Stomach (tissue), 8 donors: ENCODE measurements at regions not wholly inside any gene's neighbourhood (a gene's known extent, or its start where the extent isn't known, plus 50 kb on each side); places are given as distances from the start of the nearest gene placed in this dataset.
"Not testable (repeated sequence)": the region's sequence is repeated elsewhere in the genome, so short reads cannot be mapped to it uniquely, and the experiment has no call there.

Experiments used
- DNase-seq, 2 donors: peaks; one replicate each; pipeline versions ENCODE4 v3.0.0 to v3.0.0-alpha.2; 2013 to 2019
- H3K27ac ChIP-seq, 5 donors: fragments of 200-600 bp in 4 of 5; sonication (generic) in 4 of 5; one replicate each; pipeline ENCODE4 v1.5.1; 2013 to 2019; ENCODE audit warnings: mild to moderate bottlenecking in 1 of 5, moderate library complexity in 1 of 5
- H3K27me3 ChIP-seq, 3 donors: fragments of 200-600 bp; sonication (generic); one replicate each; pipeline ENCODE4 v1.5.1; 2017 to 2019; ENCODE audit warnings: mixed run types in 1 of 3
- H3K36me3 ChIP-seq, 4 donors: fragments of 200-600 bp; sonication (generic); 1 replicate in 3 of 4; 2 replicates in 1 of 4; pipeline ENCODE4 v1.5.1; 2016 to 2019
- H3K4me1 ChIP-seq, 4 donors: fragments of 200-600 bp; sonication (generic); one replicate each; pipeline ENCODE4 v1.5.1; 2016 to 2019
- H3K4me3 ChIP-seq, 4 donors: fragments of 200-600 bp; sonication (generic) in 3 of 4; one replicate each; pipeline ENCODE4 v1.5.1; 2016 to 2019; ENCODE audit warnings: mild to moderate bottlenecking in 1 of 4
- H3K9me3 ChIP-seq, 4 donors: fragments of 200-600 bp; sonication (generic); one replicate each; pipeline ENCODE4 v1.5.1; 2016 to 2019
- EP300 ChIP-seq: sonication (generic); formaldehyde crosslinking; IDR thresholded peaks from one replicate; pipeline ENCODE4 v1.6.1; 2017; ENCODE audit warnings: antibody characterized with exemption
- POLR2A ChIP-seq, 4 donors: fragments of 450-650 bp; IDR thresholded peaks; one replicate each; pipeline ENCODE4 v1.6.1; 2016; ENCODE audit warnings: antibody characterized with exemption in 4 of 4, control low read depth in 2 of 4, mild to moderate bottlenecking in 1 of 4, moderate library complexity in 1 of 4
- POLR2AphosphoS5 ChIP-seq, 3 donors: sonication (generic); formaldehyde crosslinking; IDR thresholded peaks; one replicate each; pipeline ENCODE4 v1.6.1; 2016; ENCODE audit warnings: antibody characterized with exemption in 3 of 3
- WGBS, 5 donors: extraction: QIAGEN DNeasy Blood & Tissue Kit in 3 of 5; methylation state at CpG; one replicate each; pipeline versions ENCODE4 v1.1.5 to v1.1.7; 2013 to 2018; 5-methylcytosine and 5-hydroxymethylcytosine counted together
- intact Hi-C: fragments of 100-400 bp; cut with DNase I; formaldehyde crosslinking; loops from one replicate; pipeline ENCODE4 v1.15.1; 2023; ENCODE audit warnings: low total_unique reads
- TF ChIP-seq, protein P1 (sequence below), 7 experiments: fragments of 450-650 bp in 4 of 7; fragments of 200-600 bp in 3 of 7; sonication (generic) in 3 of 7; IDR thresholded peaks; one replicate each; pipeline ENCODE4 v1.5.1; 2016 to 2019; ENCODE audit warnings: antibody characterized with exemption in 7 of 7, control low read depth in 2 of 7, mild to moderate bottlenecking in 1 of 7
- donor health status: healthy with polysubstance abuse.
- donor health status: Bipolar disorder and iron deficiency.
- donor health status: healthy.

DNA sequence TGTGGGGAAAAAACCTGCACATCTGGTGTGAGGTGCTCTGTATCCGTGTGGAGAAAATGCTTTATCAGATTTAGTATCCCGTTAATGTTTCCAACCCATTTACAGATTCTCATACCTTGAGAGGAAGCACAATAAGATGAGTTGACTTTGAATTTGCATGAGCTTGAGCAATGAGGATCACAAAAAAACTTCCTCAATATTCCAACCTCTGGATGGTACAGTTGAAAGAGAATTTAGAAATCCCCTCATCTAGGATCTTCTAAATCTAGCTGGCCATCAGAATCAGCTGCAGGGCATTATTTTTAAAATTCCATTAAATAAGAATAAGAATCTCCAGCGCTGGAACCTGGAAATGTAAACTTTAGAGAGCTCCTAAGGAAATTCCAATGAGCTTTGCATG is 82.5 kb upstream of the NR5A2 start:
- Histone ChIP-seq H3K9me3 (no peaks in the 10 kb centered on the region), H3K4me1 (no peaks in the 10 kb centered on the region), H3K27me3 (no peaks in the 10 kb centered on the region), H3K27ac (no peak overlapping the region), H3K36me3 (no peaks in the 10 kb centered on the region), H3K4me3 (no peak overlapping the region)
- WGBS, 5 donors, result 67 to 85% (median 72%) methylated on average over 3 of the region's 3 CpGs
- TF ChIP-seq POLR2AphosphoS5 (IDR thresholded peaks at IDR 0.05) (no peak), POLR2A (IDR thresholded peaks at IDR 0.05) (no peak), EP300 (no peak)
- TF ChIP-seq, protein P1, sequence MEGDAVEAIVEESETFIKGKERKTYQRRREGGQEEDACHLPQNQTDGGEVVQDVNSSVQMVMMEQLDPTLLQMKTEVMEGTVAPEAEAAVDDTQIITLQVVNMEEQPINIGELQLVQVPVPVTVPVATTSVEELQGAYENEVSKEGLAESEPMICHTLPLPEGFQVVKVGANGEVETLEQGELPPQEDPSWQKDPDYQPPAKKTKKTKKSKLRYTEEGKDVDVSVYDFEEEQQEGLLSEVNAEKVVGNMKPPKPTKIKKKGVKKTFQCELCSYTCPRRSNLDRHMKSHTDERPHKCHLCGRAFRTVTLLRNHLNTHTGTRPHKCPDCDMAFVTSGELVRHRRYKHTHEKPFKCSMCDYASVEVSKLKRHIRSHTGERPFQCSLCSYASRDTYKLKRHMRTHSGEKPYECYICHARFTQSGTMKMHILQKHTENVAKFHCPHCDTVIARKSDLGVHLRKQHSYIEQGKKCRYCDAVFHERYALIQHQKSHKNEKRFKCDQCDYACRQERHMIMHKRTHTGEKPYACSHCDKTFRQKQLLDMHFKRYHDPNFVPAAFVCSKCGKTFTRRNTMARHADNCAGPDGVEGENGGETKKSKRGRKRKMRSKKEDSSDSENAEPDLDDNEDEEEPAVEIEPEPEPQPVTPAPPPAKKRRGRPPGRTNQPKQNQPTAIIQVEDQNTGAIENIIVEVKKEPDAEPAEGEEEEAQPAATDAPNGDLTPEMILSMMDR (IDR thresholded peaks at IDR 0.05), result no peak
- intact Hi-C loops, result no loop called here
- DNase-seq, result no peak

DNA sequence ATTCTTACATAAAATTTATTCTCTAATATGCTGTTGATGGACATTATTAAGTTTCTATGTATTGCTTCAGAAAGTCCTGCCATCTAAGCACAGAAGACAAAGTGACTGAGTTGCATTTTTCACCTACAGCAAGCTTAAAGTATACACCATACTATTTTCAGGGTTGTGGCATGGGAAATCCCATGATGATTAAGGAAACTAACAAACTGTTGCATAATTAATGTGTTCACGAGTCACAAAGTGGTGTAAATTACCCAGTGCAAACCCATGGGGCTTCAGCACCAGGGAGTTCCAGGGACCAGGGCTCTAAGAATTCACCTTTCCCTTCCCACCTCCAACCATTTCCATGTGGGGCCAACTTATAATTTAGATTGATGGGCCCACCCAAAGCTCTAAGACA is 81.9 kb upstream of the NR5A2 start:
- intact Hi-C loops, result no loop called here
- no peaks in the 10 kb centered on the region for H3K4me1 ChIP-seq
- 38 to 56% (median 46%) methylated on average over 1 of the region's 1 CpG for WGBS, 5 donors
- DNase-seq, result no peak
- no peak overlapping the region for H3K4me3 ChIP-seq
- H3K9me3 ChIP-seq, result no peaks in the 10 kb centered on the region
- H3K36me3 ChIP-seq, result no peaks in the 10 kb centered on the region
- TF ChIP-seq, protein P1 (IDR thresholded peaks at IDR 0.05), result no peak
- TF ChIP-seq POLR2AphosphoS5 (IDR thresholded peaks at IDR 0.05), result no peak
- no peak for TF ChIP-seq EP300
- no peak for TF ChIP-seq POLR2A (IDR thresholded peaks at IDR 0.05)
- no peak overlapping the region for H3K27ac ChIP-seq
- no peaks in the 10 kb centered on the region for H3K27me3 ChIP-seq

DNA sequence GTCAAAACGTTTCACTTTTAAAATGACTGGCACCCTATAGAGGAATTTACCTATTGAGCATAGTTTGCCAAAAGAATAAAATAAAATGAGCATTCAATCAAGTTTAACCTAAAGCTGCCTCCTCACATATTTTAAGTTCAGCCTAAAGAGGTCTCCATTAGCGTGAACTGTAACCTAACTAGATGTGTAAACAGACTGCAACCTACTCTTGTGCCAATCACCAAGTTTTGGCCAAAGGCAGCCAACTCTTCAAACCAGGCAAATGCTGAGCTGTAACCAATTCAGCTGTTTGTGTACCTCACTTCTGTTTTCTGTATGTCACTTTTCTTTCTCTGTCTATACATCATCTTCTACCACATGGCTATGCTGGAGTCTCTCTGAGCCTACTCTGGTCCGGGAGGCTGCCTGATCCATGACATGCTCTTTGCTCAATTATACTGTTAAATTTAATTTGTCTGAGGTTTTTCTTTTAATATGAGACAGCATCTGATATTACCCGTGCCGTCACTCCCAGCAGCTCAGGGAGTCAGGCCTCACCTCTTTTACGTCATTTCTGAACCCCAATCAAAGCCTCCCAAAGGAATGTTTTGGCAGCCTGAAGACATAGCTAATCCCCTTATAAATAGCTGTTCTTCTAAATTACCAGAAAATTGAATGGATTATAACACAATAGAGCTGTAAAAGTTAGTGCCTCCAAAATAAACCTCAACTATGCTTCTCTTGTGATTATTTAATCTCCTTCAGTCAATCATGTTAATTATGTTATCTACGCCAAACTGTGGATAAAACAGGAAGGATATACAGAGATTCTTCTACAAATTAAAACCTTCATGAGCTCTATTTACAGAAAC is 81.0 kb upstream of the NR5A2 start:
- Histone ChIP-seq H3K9me3 (no peaks in the 10 kb centered on the region), H3K4me3 (no peak overlapping the region), H3K27ac (no peak overlapping the region), H3K4me1 (no peaks in the 10 kb centered on the region), H3K27me3 (no peaks in the 10 kb centered on the region), H3K36me3 (no peaks in the 10 kb centered on the region)
- DNase-seq, result no peak
- whole genome bisulfite sequencing, 5 donors, result 67 to 79% (median 76%) methylated on average over 7 of the region's 7 CpGs
- intact Hi-C loops, result no loop called here
- TF ChIP-seq, protein P1 (IDR thresholded peaks at IDR 0.05), result no peak
- TF ChIP-seq EP300, result no peak
- TF ChIP-seq POLR2AphosphoS5 (IDR thresholded peaks at IDR 0.05), result no peak
- TF ChIP-seq POLR2A (IDR thresholded peaks at IDR 0.05), result no peak

DNA sequence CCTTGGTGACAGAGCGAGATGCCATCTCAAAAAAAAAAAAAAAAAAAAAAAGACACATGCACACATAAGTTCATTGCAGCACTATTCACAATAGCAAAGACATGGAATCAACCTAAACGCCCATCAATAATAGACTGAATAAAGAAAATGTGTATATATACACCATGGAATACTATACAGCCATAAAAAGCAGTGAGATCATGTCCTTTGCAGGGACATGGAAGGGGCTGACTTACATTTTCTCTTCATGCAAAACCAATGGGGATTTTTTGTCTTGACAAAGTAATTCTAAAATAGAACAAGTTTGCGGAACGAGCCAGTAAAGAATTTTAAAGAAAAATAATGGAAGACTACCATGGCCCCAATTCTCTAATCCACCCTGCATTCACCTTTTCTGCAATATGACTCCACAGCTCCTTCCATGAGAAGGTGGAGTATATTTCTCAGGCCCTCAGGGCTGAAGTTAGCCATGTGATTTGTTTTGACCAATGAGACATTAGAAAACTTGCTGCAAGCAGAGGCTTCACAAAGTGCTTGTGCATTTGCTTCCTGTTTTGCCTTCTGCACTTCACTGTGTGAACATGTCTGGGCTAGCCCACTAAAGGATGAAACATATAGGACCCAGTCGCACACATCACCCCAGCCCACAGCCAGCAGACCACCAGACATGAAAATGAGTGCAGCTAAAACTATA is 78.8 kb upstream of the NR5A2 start:
- H3K4me1 ChIP-seq, result no peaks in the 10 kb centered on the region
- no peak overlapping the region for H3K27ac ChIP-seq
- no peaks in the 10 kb centered on the region for H3K27me3 ChIP-seq
- H3K36me3 ChIP-seq, result no peaks in the 10 kb centered on the region
- intact Hi-C loops, result no loop called here
- no peak for TF ChIP-seq EP300
- no peak for TF ChIP-seq POLR2A (IDR thresholded peaks at IDR 0.05)
- no peak for TF ChIP-seq POLR2AphosphoS5 (IDR thresholded peaks at IDR 0.05)
- TF ChIP-seq, protein P1 (IDR thresholded peaks at IDR 0.05), result no peak
- 89 to 97% (median 94%) methylated on average over 5 of the region's 5 CpGs for WGBS, 5 donors
- H3K4me3 ChIP-seq, result no peak overlapping the region
- no peak for DNase-seq
- H3K9me3 ChIP-seq, result no peaks in the 10 kb centered on the region

DNA sequence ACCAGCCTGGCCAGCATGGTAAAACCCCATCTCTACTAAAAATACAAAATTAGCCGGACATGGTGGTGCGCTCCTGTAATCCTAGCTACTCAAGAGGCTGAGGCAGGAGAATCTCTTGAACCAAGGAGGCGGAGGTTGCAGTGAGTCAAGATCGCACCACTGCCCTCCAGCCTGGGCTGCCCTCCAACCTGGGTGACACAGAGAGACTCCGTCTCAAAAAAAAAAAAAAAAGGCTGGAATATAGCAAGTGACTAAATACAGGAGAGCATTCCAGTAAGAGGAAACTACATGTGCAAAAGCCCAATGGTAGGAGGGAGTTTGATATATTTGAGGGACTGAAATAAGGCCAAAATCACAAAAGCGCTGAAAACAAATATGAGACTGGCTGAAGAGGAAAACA is 76.5 kb upstream of the NR5A2 start:
- H3K4me3 ChIP-seq, H3K36me3 ChIP-seq, DNase-seq, H3K27me3 ChIP-seq, H3K9me3 ChIP-seq, intact Hi-C loops, H3K27ac ChIP-seq, H3K4me1 ChIP-seq: not testable (repeated sequence)
- 74 to 94% (median 80%) methylated on average over 6 of the region's 6 CpGs for WGBS, 5 donors
